NCI-H82 treated with DMSO at 0.1 percent for 48 hours (cell line): ENCODE measurements at regions not wholly inside any gene's neighbourhood (a gene's known extent, or its start where the extent isn't known, plus 50 kb on each side); places are given as distances from the start of the nearest gene placed in this dataset.

ENCODE experiments used
- DNase-seq: peaks from one replicate; lab custom pipeline; 2025; ENCODE audit not compliant: unreplicated experiment; lab: John Stamatoyannopoulos, UW

DNA sequence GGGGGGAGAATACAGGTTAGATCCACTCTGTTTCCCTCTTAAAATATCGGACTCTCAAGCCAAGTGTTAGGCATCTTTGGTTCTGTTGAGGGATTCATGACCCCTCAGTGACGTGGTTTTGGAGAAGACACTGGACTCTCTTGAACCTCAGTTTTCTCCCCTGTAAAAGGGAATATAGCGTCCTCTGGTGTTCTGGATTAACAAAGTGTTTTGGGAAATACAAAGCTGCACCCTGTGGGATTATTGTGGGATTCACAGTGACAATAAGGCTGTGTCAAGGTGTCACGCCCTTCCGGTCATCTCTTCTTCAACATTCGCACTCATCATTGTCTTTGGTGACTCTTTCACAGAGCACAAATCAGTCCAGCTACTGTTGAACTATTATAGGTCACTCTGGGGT lies 139.0 kb downstream of the IRX1 start:
- DNase-seq = no peak

DNA sequence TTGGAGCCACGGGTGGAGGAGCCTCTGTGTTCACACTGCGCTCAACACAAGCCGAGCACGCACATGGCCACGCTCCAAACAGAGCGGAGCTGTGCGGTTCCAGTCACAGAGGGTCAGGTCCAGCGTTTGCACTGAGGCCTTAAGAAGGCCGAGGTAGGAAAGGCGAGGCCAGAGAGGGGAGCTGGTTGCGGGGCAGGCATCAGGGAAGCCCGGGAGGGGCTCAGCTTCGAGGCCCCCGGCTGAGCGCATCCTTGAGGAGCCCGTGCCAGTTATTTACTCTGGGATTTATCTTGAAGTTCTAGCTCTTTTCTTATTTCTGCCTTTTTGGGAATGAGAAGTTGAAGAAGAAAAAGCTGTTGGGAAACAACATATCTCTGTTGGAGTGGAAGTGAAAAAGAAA lies 140.8 kb downstream of the IRX1 start:
- DNase-seq = no peak

DNA sequence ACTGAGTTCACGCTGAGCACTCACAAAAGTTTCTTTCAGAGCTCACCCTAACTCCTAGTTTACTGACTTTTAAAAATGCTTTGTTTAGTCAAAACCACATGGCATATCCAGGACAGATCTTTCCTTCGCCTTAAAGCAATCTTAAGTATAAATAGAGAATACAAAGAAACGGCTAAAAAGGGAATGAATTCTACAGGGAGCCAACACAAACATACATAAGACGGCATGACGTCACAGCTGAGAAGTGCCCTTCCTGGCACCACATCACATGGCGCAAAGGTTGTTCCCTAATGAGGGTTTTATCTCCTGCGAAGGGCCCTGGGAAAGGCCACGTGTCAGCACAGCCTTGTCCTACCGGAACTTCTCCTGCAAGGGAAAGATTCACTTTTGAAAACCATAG lies 141.3 kb downstream of the IRX1 start:
- no peak for DNase-seq

DNA sequence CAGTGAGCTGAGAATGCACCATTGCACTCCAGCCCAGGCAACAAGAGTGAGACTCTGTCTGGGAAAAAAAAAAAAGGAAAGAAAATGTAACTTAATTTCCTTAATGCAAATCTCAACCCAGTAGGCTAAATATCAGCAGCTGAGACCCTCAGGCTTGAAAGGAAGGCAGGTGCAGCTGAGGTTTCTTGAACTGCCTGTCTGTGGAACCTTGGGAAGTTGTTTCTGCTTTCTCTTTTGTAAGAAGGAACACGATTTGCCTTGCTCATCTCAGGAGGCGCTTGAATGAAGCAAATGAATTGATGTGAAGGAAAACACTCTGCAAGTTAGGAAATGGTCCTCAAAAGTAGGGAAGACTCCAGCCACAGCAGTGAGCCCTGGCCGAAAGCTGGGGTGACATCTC lies 143.3 kb downstream of the IRX1 start:
- DNase-seq = no peak

DNA sequence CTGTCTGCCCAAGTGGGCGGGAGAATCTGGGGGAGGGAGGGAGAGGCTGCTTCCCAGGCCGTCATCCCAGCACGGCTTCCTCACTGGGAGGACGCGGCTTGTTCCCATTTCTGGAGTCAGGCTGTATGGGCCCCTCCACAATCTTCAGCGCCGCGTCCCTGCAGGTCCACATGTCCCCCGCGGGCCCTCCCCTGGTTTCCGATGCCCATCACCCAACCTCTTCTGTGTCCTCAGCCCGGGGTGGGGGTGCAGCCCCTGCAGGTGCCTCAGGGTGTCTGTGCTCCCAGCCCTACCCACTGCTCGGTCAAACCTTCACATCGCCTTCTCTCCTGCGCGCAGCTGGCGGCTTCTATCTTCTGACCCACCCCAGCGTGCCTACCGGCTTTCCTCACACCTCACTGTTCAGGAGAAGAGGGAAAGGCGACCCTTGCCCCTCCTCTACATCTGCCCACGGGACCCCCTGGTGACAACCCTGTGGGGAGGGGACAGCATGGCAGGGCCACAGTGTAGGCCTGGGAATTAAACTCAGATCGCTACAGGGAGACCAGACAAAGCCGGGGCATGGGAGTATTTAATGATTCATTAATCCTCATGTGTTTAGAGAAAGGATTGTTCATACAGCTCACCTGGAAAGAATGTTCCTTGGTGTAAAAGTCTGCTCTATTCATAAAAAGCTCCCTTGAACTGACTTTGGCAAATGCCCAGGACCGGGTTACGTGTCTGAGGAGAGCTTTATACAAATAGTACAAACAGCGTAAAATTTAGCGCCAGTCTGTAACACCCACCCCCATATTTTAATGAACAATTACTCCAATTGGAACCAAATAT lies 145.1 kb downstream of the IRX1 start:
- DNase-seq = no peak

DNA sequence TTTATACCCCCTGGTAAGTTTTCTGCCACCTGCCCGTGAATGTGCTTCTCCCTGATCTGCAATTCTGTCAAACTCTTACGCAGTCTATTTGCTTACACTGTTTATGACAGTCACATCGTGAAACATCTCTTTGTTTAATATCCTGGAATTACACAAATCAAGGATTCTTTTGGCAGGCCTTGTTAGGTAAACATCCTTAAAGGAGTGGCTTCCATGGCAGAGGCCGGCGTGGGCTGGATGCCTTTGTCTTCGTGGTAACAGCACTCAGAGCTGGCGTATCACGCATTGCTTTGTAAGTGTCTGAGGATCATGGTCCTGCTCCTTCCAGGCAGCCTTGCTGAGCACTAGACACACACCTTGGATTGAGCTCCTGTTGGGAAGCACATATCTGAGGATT lies 145.7 kb downstream of the IRX1 start:
- DNase-seq = no peak

DNA sequence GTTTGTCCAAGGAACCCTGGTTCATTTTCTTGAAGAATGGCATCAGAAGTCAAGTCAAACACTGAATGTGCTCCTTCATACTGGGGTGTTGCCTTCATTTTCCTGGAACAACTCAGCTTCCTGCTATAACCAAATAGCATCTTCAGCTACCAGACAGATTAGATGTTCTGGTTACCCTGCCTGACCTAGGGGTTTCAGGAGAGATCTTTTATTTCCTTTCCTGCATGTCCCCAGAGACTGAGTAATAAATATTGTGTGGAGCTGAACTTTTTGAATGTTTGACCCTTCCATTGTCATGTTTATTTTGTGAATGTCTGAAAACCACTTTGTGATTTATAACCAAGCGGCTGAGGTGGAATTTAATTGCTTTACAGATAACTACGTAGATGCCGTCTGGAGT lies 147.1 kb downstream of the IRX1 start:
- DNase-seq = no peak

DNA sequence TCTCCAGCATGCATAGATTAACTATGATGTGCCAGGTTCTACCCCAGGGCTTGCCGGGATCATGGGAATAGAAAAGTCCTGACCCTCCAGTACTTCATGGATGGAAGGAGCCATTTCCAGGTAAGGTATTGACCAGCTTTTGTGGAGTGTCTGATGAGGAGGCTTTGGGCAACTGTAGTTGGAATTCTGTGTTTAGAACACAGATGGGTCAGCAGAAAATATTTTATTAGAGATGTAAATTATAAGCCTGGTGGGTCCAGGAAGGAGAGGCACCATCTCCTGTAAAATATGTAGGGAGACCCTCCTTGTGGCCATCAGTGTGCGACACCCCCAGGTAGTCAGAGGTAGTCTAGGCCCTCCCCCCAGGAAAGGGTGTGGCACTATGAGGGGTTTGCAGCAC lies 156.2 kb downstream of the IRX1 start:
- DNase-seq = no peak

DNA sequence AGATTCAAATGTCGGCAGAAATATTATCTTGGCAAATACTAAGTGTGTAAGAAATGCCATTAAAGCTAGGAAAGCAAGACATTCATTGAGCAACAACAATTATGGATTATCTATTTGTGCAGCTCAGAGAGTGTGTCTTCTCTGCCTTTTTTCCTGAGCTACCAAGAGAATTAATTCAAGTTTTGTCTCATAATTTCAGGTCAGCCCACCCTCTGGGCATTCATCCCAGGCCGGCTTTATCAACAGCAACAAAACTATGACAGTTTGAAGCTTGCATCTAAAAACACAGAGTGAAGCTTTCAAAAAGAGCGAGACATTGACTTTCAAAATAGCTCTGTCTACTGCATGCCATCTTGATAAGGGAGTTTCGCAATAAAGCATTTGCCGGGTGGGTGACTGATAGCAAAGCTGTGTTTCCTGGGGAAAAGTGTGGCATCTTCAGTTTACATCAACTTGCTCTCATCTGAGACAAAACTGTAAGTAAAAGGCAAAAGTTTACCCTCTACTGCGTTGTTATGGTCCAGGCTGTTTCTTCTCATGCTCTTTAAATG lies 182.4 kb downstream of the IRX1 start:
- no peak for DNase-seq

DNA sequence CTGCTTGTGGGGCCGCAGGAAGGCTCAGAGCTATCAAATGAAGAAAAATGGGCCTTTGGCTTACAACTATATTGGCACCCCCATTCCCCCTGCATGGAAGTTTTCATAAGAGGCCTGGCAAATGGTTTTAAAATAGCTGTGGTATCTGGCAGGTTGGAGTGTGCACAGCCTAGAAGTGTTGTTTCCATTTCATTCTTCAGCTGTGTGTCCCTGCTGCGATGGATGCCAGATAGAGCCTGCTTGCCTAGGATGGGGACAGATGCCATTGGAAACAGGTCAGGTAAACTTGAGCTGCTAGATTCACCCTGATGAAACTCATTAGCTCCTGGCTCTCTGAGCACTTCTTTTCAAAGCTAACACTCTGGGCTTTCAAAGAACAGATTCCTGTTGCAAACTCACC lies 183.3 kb downstream of the IRX1 start:
- no peak for DNase-seq

DNA sequence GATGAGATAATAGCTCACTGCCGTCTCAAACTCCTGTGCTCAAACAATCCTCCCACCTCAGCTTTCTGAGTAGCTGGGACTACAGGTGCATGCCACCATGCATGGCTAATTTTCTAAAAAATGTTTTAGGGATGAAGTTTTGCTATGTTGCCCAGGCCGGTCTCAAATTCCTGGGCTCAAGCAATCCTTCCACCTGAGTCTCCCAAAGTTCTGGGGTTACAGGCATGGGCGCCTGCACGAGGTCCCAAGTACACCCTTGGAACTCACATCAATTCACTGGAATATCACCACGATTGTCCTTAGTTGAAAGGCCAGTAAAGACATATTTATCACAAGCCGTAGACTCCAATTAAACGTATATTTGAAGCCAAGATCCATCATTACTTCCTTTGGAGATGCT lies 184.6 kb downstream of the IRX1 start:
- no peak for DNase-seq

DNA sequence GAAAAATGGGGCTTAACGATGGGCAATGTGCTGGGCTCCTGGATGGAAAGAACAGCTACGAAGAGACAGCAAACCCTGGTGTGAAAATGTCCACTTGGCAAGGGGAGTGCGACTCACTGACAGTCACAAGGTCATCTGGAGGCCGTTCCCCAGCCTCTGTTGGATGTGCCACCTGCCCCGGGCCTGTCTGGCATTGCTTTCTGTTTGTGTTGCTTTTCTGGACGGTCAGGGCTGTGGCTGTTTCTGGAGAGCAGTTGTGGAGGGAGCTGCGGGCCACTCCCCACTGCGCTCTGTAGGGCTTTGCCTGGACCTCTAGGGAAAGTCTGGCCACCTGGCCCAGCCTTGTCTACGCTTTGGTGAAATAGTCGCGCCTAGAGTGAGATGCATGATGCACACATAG lies 185.3 kb downstream of the IRX1 start:
- DNase-seq = no peak

DNA sequence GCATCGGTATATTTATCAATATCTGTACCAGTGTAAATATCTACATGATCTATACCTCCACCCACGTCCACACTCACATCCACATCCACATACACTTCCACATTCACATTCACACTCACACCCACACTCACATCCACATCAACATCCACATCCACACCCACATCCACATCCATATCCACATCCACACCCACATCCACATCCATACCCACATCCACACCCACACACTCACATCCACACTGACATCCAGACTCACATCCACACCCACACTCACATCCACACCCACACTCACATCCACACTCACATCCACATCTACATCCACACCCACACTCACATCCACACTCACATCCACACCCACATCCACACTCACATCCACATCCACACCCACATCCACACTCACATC lies 189.2 kb downstream of the IRX1 start:
- DNase-seq = no peak

DNA sequence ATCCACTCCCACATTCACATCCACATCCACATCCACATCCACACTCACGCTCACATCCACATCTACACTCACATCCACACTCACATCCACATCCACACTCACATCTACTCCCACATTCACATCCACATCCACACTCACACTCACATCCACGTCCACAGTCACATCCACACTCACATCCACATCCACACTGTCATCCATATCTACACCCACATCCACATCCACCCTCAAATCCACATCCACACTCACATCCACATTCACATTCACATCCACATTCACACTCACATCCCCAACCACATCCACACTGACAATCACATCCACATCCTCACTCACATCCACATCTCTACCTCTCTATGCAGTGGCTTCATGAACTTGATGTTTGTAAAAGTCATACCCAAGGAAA lies 190.5 kb downstream of the IRX1 start:
- no peak for DNase-seq

DNA sequence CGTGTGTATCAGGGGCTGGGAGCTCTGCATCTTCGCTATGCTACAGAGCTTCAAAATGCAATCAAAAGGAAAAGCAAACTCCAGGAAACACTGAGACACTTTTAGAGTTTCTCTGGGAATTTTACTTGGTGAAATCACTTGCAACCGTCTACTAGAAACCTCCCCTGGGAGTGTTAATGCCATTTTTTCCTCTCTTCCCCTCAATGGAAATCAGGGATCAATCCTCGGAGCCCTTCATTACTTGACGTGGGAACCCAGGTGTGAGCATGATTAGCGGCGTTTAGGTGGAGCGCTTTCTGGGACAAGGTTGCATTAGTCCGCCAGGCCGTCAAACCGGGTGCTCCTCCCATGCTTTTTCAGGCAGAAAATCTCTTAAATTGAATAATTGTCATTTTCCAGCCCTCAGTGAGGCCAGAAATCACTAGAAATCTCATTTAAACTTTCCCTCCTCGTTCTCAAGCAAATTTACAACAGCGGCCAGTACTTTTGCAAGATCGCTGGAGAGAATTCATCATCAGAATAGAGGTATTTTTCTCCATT lies 191.3 kb downstream of the IRX1 start:
- DNase-seq = no peak

DNA sequence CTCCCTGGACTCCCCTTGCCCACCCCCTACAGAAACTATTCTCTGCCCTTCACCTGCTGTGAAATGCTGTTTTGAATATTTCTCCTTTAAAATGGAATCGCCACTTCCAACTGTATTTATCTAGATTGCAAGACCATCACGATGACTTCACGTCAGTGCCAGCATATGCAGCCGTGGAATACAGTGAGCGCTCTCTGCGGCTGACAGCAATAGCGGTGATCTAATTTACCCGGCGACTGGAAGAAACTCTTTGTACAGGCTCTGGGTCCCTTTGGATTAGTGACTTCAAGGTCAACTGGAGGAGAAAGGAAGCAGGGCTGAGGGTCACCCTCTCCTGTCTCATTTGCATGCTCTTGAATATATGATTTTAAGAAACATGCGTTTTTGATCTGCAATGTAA lies 192.0 kb downstream of the IRX1 start:
- DNase-seq = no peak

DNA sequence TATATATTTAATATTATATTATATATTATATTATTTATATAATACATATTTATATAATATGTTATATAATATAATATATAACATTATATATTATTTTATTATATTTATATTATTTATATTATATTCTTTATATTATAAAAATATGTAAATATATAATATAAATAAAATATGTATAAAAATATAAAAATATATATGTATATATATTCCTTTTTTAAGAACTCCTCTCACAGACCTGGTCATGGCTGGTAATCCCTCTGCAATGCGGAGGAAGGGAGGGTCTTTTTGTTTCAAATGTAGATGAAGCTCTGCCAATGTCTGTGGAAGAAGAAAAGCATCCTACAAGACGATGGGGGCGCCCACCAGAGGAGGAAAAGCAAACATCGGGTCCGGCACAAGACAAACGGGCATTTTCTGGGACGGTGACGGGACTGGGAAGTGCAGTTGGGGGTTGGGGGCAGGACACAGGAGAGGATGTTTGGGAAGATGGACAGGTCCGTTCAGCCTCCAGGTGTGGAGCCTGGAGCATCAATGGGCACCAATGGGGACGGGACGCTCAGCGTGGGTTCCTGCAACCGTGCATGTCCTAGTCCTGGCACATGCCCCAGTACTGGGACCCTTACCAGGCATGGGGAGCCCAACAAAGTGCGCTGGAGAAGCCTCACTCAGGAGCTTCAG lies 194.0 kb downstream of the IRX1 start:
- no peak for DNase-seq

DNA sequence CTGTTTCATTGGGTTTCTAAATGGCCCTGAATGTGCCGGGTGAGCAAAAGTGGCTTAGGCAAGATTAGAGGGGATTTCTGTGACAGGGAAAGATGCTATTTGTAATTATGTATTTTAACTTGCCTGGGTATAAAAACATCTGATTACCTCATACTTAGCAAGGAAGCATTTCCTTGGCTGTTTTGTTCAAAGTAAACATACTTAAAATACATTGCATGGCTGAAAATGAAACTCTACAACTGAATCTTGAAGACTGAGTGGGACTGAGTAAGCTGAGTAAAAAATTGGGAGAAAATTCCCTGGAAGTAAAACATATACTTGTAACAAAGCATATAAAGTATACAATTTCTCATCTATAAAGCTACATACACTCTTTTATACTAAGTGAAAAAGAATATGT lies 197.5 kb downstream of the IRX1 start:
- no peak for DNase-seq

DNA sequence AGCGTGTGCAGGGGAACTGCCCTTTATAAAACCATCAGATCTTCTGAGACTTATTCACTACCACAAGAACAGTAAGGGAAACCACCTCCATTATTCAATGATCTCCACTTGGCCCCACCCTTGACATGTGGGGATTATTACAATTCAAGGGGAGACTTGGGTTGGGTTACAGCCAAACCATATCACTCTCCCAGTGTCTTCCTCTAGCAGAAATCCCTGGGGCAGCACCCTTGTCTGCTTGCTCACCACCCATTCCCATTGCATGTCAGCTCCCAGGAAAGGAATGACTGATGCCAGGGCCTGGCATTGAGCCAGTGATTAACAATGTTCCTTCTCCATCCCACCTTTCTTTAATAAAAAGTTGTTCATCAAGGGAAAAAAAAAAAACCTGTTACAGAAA lies 199.0 kb downstream of the IRX1 start:
- no peak for DNase-seq

DNA sequence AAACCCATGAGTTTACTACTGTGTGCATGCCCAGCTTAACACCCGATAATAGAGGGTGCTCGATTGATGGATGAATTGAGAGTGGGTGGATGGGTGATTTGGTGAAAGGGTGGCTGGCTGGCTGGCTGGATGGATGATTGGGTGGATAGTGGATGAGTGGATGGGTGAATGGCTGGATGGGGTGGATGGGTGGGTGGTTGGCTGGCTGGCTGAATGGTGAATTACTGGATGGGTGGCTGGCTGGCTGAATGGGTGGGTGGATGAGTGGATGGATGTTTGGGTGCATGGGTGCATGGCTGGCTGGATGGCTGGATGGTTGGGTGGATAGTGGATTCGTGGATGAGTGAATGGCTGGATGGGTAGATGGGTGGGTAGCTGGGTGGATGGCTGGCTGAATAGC lies 201.1 kb downstream of the IRX1 start:
- DNase-seq = no peak

DNA sequence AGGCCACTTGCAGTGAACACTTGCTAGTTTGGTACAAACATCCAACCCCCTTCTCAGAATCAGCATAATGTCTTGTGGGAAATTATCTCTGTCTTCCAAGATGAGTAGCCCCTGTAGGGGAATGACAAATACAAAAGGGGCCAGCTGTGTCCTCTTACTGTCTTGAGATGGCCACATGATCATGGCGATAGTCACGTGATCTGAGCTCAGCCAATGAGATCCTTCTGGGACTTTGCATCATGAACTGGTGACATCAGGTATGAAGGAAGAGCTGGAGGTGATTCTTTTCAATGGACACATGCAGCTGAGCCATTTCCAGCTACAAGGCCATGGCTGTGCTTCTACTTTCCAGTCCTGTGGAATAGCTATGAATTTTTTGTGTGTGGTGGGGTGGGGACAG lies 206.3 kb downstream of the IRX1 start:
- no peak for DNase-seq

DNA sequence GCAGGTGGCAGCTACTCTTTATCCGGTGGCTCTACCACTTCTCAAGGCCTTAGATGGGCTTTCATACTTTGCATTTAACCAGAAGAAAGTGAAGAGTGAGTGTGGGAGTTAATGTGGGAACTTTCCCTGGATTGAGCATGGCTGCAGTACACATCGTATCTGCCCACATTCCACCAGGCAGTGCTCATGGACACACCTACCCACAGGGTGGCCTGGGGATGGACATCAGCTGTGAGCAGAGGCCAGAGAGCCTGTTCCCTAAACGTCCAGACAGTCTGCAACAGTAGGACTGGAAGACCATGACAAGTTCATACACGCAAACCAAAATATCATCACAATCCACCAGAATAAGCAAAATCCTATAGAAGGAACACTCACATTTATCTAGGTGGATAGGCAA lies 213.8 kb downstream of the IRX1 start:
- no peak for DNase-seq
